GM21786 (cell line): ENCODE measurements at regions not wholly inside any gene's neighbourhood (a gene's known extent, or its start where the extent isn't known, plus 50 kb on each side); places are given as distances from the start of the nearest gene placed in this dataset.

Experiments used
- ATAC-seq: cut with Tn5 transposase; IDR thresholded peaks from one replicate; pipeline ENCODE4 v1.9.1; 2021; ENCODE audit not compliant: unreplicated experiment

- ATAC-seq: no peak
Observed at GRCh38 chr9:7960320-7961050, 160.9 kb upstream of the DMAC1 start.

- no peak for ATAC-seq
Observed at GRCh38 chr9:7957803-7958202, 158.2 kb upstream of the DMAC1 start.

- no peak for ATAC-seq
Observed at GRCh38 chr9:7947577-7947976, 148.0 kb upstream of the DMAC1 start.

GRCh38 chr9:7946458-7946857 lies 146.9 kb upstream of the DMAC1 start:
- no peak for ATAC-seq

GRCh38 chr9:7944572-7944971 lies 145.0 kb upstream of the DMAC1 start:
- ATAC-seq: no peak

GRCh38 chr9:7937761-7938491 lies 138.3 kb upstream of the DMAC1 start:
- ATAC-seq: no peak

- no peak for ATAC-seq
Observed at GRCh38 chr9:7936996-7937395, 137.4 kb upstream of the DMAC1 start.

- no peak for ATAC-seq
Observed at GRCh38 chr9:7936163-7936562, 136.6 kb upstream of the DMAC1 start.

- ATAC-seq: peak; percentile 65
Observed at GRCh38 chr9:7935681-7936080, 136.1 kb upstream of the DMAC1 start.

GRCh38 chr9:7932767-7933166 lies 133.2 kb upstream of the DMAC1 start:
- no peak for ATAC-seq

GRCh38 chr9:7930613-7931012 lies 131.0 kb upstream of the DMAC1 start:
- ATAC-seq: no peak

- ATAC-seq: no peak
Observed at GRCh38 chr9:7921545-7922197, 122.1 kb upstream of the DMAC1 start.

GRCh38 chr9:7912037-7912535 lies 112.5 kb upstream of the DMAC1 start:
- ATAC-seq: no peak

- no peak for ATAC-seq
Observed at GRCh38 chr9:7910426-7911020, 110.9 kb upstream of the DMAC1 start.

GRCh38 chr9:7909537-7909936 lies 110.0 kb upstream of the DMAC1 start:
- no peak for ATAC-seq

GRCh38 chr9:7907551-7908337 lies 108.2 kb upstream of the DMAC1 start:
- ATAC-seq: no peak

- ATAC-seq: no peak
Observed at GRCh38 chr9:7906783-7907550, 107.4 kb upstream of the DMAC1 start.

- ATAC-seq: no peak
Observed at GRCh38 chr9:7901621-7902020, 102.0 kb upstream of the DMAC1 start.

GRCh38 chr9:7900541-7900940 lies 101.0 kb upstream of the DMAC1 start:
- ATAC-seq: no peak

- ATAC-seq: no peak
Observed at GRCh38 chr9:7899753-7900152, 100.2 kb upstream of the DMAC1 start.
